ENCODE measurements at regions not wholly inside any gene's neighbourhood (a gene's known extent, or its start where the extent isn't known, plus 50 kb on each side); places are given as distances from the start of the nearest gene placed in this dataset.

- no peak for TF ChIP-seq POLR2A (IDR thresholded peaks at IDR 0.05)
- no peak for TF ChIP-seq CTCF (IDR thresholded peaks at IDR 0.05)
Observed at GRCh38 chr12:42763682-42764081, 174.1 kb upstream of the PRICKLE1 start.

All from adrenal gland (tissue), 5 donors.